ENCODE measurements at regions not wholly inside any gene's neighbourhood (a gene's known extent, or its start where the extent isn't known, plus 50 kb on each side); places are given as distances from the start of the nearest gene placed in this dataset.
"Not testable (repeated sequence)": the region's sequence is repeated elsewhere in the genome, so short reads cannot be mapped to it uniquely, and the experiment has no call there.

GRCh38 chr2:67585400-67585799 is 188.3 kb downstream of the ETAA1 start:
- ATAC-seq: no peak

GRCh38 chr2:67589121-67589520 is 192.0 kb downstream of the ETAA1 start:
- CTCF ChIA-PET; H3K27me3 Mint-ChIP-seq (ENCODE audit: low read depth); H3K4me1 Mint-ChIP-seq; H3K27ac Mint-ChIP-seq; ATAC-seq; POLR2A ChIA-PET; H3K4me3 Mint-ChIP-seq: not testable (repeated sequence)
- Mint-ChIP-seq H3K36me3 (peaks cover 24% of the 10 kb centered on the region), H3K9me3 (peaks cover 70% of the 10 kb centered on the region)
- peak; percentile 30 for DNase-seq (ENCODE audit: low spot score)

More at GRCh38 chr2:67585400-67585799, 188.3 kb downstream of the ETAA1 start:
- Mint-ChIP-seq H3K27ac (no peak overlapping the region), H3K4me1 (no peaks in the 10 kb centered on the region; the same call in 1 of the 2 replicates), H3K27me3 (ENCODE audit: low read depth) (peaks cover 2% of the 10 kb centered on the region; the same call in 1 of the 2 replicates), H3K9me3 (peaks cover 62% of the 10 kb centered on the region), H3K36me3 (peaks cover 27% of the 10 kb centered on the region), H3K4me3 (no peak overlapping the region)
- DNase-seq (ENCODE audit: low spot score): no peak
- POLR2A ChIA-PET: no interaction called here
- CTCF ChIA-PET: no interaction called here
- TF ChIP-seq ZNF121 (CRISPR knock-in tag; IDR thresholded peaks at IDR 0.05) (no peak), FOXJ3 (CRISPR knock-in tag; IDR thresholded peaks at IDR 0.05; ENCODE audit: borderline replicate concordance) (no peak), ZBTB21 (CRISPR knock-in tag; IDR thresholded peaks at IDR 0.05; ENCODE audit: borderline replicate concordance) (no peak), ZSCAN18 (CRISPR knock-in tag; IDR thresholded peaks at IDR 0.05) (no peak), GABPB1 (CRISPR knock-in tag; IDR thresholded peaks at IDR 0.05) (no peak), ZNF263 (CRISPR knock-in tag; IDR thresholded peaks at IDR 0.05; ENCODE audit: low read depth) (no peak), ZNF671 (CRISPR knock-in tag; IDR thresholded peaks at IDR 0.05) (no peak), ZNF219 (CRISPR knock-in tag; IDR thresholded peaks at IDR 0.05; ENCODE audit: borderline replicate concordance) (no peak), OVOL2 (CRISPR knock-in tag; IDR thresholded peaks at IDR 0.05; ENCODE audit: borderline replicate concordance) (no peak), JAZF1 (CRISPR knock-in tag; IDR thresholded peaks at IDR 0.05) (no peak)
- TF ChIP-seq, protein P1, sequence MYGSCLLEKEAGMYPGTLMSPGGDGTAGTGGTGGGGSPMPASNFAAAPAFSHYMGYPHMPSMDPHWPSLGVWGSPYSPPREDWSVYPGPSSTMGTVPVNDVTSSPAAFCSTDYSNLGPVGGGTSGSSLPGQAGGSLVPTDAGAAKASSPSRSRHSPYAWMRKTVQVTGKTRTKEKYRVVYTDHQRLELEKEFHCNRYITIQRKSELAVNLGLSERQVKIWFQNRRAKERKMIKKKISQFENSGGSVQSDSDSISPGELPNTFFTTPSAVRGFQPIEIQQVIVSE (CRISPR knock-in tag; IDR thresholded peaks at IDR 0.05; ENCODE audit: borderline replicate concordance): no peak
- TF ChIP-seq, protein P2, sequence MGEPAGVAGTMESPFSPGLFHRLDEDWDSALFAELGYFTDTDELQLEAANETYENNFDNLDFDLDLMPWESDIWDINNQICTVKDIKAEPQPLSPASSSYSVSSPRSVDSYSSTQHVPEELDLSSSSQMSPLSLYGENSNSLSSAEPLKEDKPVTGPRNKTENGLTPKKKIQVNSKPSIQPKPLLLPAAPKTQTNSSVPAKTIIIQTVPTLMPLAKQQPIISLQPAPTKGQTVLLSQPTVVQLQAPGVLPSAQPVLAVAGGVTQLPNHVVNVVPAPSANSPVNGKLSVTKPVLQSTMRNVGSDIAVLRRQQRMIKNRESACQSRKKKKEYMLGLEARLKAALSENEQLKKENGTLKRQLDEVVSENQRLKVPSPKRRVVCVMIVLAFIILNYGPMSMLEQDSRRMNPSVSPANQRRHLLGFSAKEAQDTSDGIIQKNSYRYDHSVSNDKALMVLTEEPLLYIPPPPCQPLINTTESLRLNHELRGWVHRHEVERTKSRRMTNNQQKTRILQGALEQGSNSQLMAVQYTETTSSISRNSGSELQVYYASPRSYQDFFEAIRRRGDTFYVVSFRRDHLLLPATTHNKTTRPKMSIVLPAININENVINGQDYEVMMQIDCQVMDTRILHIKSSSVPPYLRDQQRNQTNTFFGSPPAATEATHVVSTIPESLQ (CRISPR knock-in tag; IDR thresholded peaks at IDR 0.05): no peak
- TF ChIP-seq, protein P3, sequence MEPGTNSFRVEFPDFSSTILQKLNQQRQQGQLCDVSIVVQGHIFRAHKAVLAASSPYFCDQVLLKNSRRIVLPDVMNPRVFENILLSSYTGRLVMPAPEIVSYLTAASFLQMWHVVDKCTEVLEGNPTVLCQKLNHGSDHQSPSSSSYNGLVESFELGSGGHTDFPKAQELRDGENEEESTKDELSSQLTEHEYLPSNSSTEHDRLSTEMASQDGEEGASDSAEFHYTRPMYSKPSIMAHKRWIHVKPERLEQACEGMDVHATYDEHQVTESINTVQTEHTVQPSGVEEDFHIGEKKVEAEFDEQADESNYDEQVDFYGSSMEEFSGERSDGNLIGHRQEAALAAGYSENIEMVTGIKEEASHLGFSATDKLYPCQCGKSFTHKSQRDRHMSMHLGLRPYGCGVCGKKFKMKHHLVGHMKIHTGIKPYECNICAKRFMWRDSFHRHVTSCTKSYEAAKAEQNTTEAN (CRISPR knock-in tag; IDR thresholded peaks at IDR 0.05): no peak
- TF ChIP-seq, protein P4, sequence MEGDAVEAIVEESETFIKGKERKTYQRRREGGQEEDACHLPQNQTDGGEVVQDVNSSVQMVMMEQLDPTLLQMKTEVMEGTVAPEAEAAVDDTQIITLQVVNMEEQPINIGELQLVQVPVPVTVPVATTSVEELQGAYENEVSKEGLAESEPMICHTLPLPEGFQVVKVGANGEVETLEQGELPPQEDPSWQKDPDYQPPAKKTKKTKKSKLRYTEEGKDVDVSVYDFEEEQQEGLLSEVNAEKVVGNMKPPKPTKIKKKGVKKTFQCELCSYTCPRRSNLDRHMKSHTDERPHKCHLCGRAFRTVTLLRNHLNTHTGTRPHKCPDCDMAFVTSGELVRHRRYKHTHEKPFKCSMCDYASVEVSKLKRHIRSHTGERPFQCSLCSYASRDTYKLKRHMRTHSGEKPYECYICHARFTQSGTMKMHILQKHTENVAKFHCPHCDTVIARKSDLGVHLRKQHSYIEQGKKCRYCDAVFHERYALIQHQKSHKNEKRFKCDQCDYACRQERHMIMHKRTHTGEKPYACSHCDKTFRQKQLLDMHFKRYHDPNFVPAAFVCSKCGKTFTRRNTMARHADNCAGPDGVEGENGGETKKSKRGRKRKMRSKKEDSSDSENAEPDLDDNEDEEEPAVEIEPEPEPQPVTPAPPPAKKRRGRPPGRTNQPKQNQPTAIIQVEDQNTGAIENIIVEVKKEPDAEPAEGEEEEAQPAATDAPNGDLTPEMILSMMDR (IDR thresholded peaks at IDR 0.05): no peak

GRCh38 chr2:67594522-67594921 is 197.4 kb downstream of the ETAA1 start:
- H3K4me3 Mint-ChIP-seq; DNase-seq (ENCODE audit: low spot score); ATAC-seq; H3K36me3 Mint-ChIP-seq; H3K27ac Mint-ChIP-seq; H3K27me3 Mint-ChIP-seq (ENCODE audit: low read depth); H3K4me1 Mint-ChIP-seq; CTCF ChIA-PET; POLR2A ChIA-PET: not testable (repeated sequence)
- peaks cover 34% of the 10 kb centered on the region for H3K9me3 Mint-ChIP-seq
